CD14-positive monocyte (primary cell): ENCODE measurements at regions not wholly inside any gene's neighbourhood (a gene's known extent, or its start where the extent isn't known, plus 50 kb on each side); places are given as distances from the start of the nearest gene placed in this dataset.
A peak's percentile ranks its signal among the peaks of the same experiment; 100 is the strongest.

ENCODE experiments used
- DNase-seq, 3 donors: peaks; one replicate each; pipeline ENCODE4 v3.0.0-alpha.2; 2011 to 2022
- H2AFZ ChIP-seq: 2 replicates; pipeline ENCODE4 v1.6.0; 2012; ENCODE audit warnings: mild to moderate bottlenecking, low read depth, low read length, inconsistent platforms; ENCODE audit not compliant: insufficient read depth, poor library complexity, severe bottlenecking
- H3K27ac ChIP-seq, 2 donors: 1 replicate in 1 of 2; 2 replicates in 1 of 2; pipeline ENCODE4 v1.5.1; 2012 to 2013; ENCODE audit warnings: low read length in 2 of 2, control low read depth in 1 of 2, inconsistent platforms in 1 of 2, low read depth in 1 of 2, mild to moderate bottlenecking in 1 of 2
- H3K27me3 ChIP-seq, 2 donors: one replicate each; pipeline versions ENCODE4 v1.6.0 to v1.6.1; 2011 to 2013; ENCODE audit warnings: low read length in 2 of 2; ENCODE audit not compliant: control insufficient read depth in 2 of 2, insufficient read depth in 2 of 2
- H3K36me3 ChIP-seq, 2 donors: replicated peaks in 1 of 2; 1 replicate in 1 of 2; 2 replicates in 1 of 2; pipeline versions ENCODE4 v1.5.1 to v1.6.1; 2012 to 2013; ENCODE audit warnings: low read length in 2 of 2, control low read depth in 1 of 2, inconsistent platforms in 1 of 2, mild to moderate bottlenecking in 1 of 2; ENCODE audit not compliant: insufficient read depth in 2 of 2, control insufficient read depth in 1 of 2
- H3K4me1 ChIP-seq, 2 donors: 1 replicate in 1 of 2; 2 replicates in 1 of 2; pipeline versions ENCODE4 v1.5.1 to v1.6.1; 2012 to 2013; ENCODE audit warnings: low read length in 2 of 2, control low read depth in 1 of 2, inconsistent platforms in 1 of 2, mild to moderate bottlenecking in 1 of 2, moderate library complexity in 1 of 2; ENCODE audit not compliant: insufficient read depth in 2 of 2, control insufficient read depth in 1 of 2
- H3K4me2 ChIP-seq: replicated peaks from 2 replicates; pipeline ENCODE3; 2012; ENCODE audit warnings: low read length, moderate library complexity, mild to moderate bottlenecking; ENCODE audit not compliant: poor library complexity, severe bottlenecking; ENCODE audit errors: extremely low read depth
- H3K4me3 ChIP-seq, 3 experiments: fragments of 200-600 bp in 1 of 3; sonication (generic) in 1 of 3; replicated peaks in 1 of 3; 1 replicate in 2 of 3; 2 replicates in 1 of 3; pipeline ENCODE4 v1.5.1; 2011 to 2013; ENCODE audit warnings: low read length in 3 of 3, mild to moderate bottlenecking in 3 of 3, control low read depth in 2 of 3, low read depth in 2 of 3, inconsistent platforms in 1 of 3, moderate library complexity in 1 of 3
- H3K79me2 ChIP-seq: 2 replicates; pipeline ENCODE4 v1.6.0; 2012; ENCODE audit warnings: mild to moderate bottlenecking, control low read depth, inconsistent platforms, low read length, moderate library complexity; ENCODE audit not compliant: insufficient read depth
- H3K9ac ChIP-seq: 2 replicates; pipeline ENCODE4 v1.6.0; 2017; ENCODE audit warnings: low read length, mild to moderate bottlenecking; ENCODE audit not compliant: insufficient read depth, poor library complexity, severe bottlenecking
- H3K9me3 ChIP-seq, 2 donors: replicated peaks in 1 of 2; 1 replicate in 1 of 2; 2 replicates in 1 of 2; pipeline versions ENCODE4 v1.5.1 to v1.6.1; 2012 to 2013; ENCODE audit warnings: low read length in 2 of 2, control low read depth in 1 of 2; ENCODE audit not compliant: control insufficient read depth in 1 of 2, insufficient read depth in 1 of 2
- H4K20me1 ChIP-seq: 2 replicates; pipeline ENCODE4 v1.6.0; 2012; ENCODE audit warnings: mild to moderate bottlenecking, low read length, control low read depth, moderate library complexity; ENCODE audit not compliant: insufficient read depth
- H3K27ac Mint-ChIP-seq, 7 donors: one replicate each; pipeline ENCODE4 v1.8.0; 2020; ENCODE audit warnings: mild to moderate bottlenecking in 7 of 7, mixed read lengths in 7 of 7, moderate library complexity in 6 of 7, inconsistent platforms in 2 of 7
- H3K27me3 Mint-ChIP-seq, 3 donors: one replicate each; pipeline ENCODE4 v1.8.0; 2021 to 2022; ENCODE audit warnings: low read depth in 3 of 3, mild to moderate bottlenecking in 3 of 3, mixed read lengths in 3 of 3, moderate library complexity in 3 of 3, inconsistent platforms in 1 of 3
- H3K36me3 Mint-ChIP-seq, 2 donors: one replicate each; pipeline ENCODE4 v1.8.0; 2020; ENCODE audit warnings: mixed read lengths in 2 of 2, inconsistent platforms in 1 of 2, mild to moderate bottlenecking in 1 of 2
- H3K4me1 Mint-ChIP-seq: one replicate; pipeline ENCODE4 v1.8.0; 2020; ENCODE audit warnings: mild to moderate bottlenecking, mixed read lengths
- H3K4me3 Mint-ChIP-seq, 2 donors: one replicate each; pipeline ENCODE4 v1.8.0; 2020; ENCODE audit warnings: mild to moderate bottlenecking in 2 of 2, mixed read lengths in 2 of 2, moderate library complexity in 1 of 2
- H3K9me3 Mint-ChIP-seq, 7 donors: one replicate each; pipeline ENCODE4 v1.8.0; 2020 to 2022; ENCODE audit warnings: mixed read lengths in 7 of 7, mild to moderate bottlenecking in 6 of 7, moderate library complexity in 6 of 7, inconsistent platforms in 2 of 7
- CTCF ChIP-seq: fragments of 200-600 bp; IDR thresholded peaks from one replicate; pipeline ENCODE4 v1.8.0; 2022; ENCODE audit warnings: antibody characterized with exemption, mild to moderate bottlenecking
- WGBS: methylation state at CpG from one replicate; pipeline ENCODE4 v1.1.5; 2013; ENCODE audit warnings: missing lambda C conversion rate; ENCODE audit not compliant: insufficient coverage; 5-methylcytosine and 5-hydroxymethylcytosine counted together
- intact Hi-C, 2 donors: fragments of 100-400 bp; cut with micrococcal nuclease; formaldehyde crosslinking; loops; one replicate each; pipeline versions ENCODE4 v1.15.0 to v1.15.1; 2023

GRCh38 chr6:81977486-81977885, 225.0 kb upstream of the TENT5A start:
- H3K4me3 ChIP-seq, result no peak overlapping the region
- no peak overlapping the region for H3K9ac ChIP-seq
- no peaks in the 10 kb centered on the region for H3K27me3 Mint-ChIP-seq
- no peaks in the 10 kb centered on the region for H3K36me3 ChIP-seq
- peaks cover 4 to 10% of the 10 kb centered on the region in 2 donors for H3K36me3 Mint-ChIP-seq
- no peak overlapping the region for H3K4me2 ChIP-seq
- H3K4me3 Mint-ChIP-seq, result no peak overlapping the region
- no CpG with 5 or more reads among the region's 2 CpGs for WGBS
- no peak for TF ChIP-seq CTCF
- no peak for DNase-seq
- no peak overlapping the region for H3K27ac Mint-ChIP-seq
- no peaks in the 10 kb centered on the region for H3K4me1 ChIP-seq
- no peaks in the 10 kb centered on the region for H4K20me1 ChIP-seq
- no peaks in the 10 kb centered on the region for H3K27me3 ChIP-seq
- intact Hi-C loops, result no loop called here
- peaks cover 7 to 15% (median 12%) of the 10 kb centered on the region in 7 donors for H3K9me3 Mint-ChIP-seq
- peaks cover 6% of the 10 kb centered on the region for H3K4me1 Mint-ChIP-seq
- H3K9me3 ChIP-seq, result peaks cover 0 to 3% of the 10 kb centered on the region in 2 donors
- no peak overlapping the region for H3K27ac ChIP-seq
- H2AFZ ChIP-seq, result no peak overlapping the region
- H3K79me2 ChIP-seq, result no peaks in the 10 kb centered on the region

- 93% methylated on average over 13 of the region's 16 CpGs for whole genome bisulfite sequencing
- Mint-ChIP-seq H3K27ac (peak overlapping the region in 3 of 7 donors; percentile 19 to 79 (median 71)), H3K4me3 (no peak overlapping the region), H3K27me3 (no peaks in the 10 kb centered on the region), H3K4me1 (peaks cover 15% of the 10 kb centered on the region), H3K9me3 (peaks cover 6 to 24% (median 14%) of the 10 kb centered on the region in 7 donors), H3K36me3 (peaks cover 4 to 10% of the 10 kb centered on the region in 2 donors)
- Histone ChIP-seq H4K20me1 (no peaks in the 10 kb centered on the region), H3K4me2 (no peak overlapping the region), H2AFZ (no peak overlapping the region), H3K9ac (no peak overlapping the region), H3K27ac (peak overlapping the region in 1 of 2 donors; percentile 58), H3K9me3 (peaks cover 0 to 4% of the 10 kb centered on the region in 2 donors), H3K4me1 (peaks cover 14 to 23% of the 10 kb centered on the region in 2 donors), H3K79me2 (no peaks in the 10 kb centered on the region), H3K36me3 (no peaks in the 10 kb centered on the region), H3K27me3 (no peaks in the 10 kb centered on the region), H3K4me3 (no peak overlapping the region)
- TF ChIP-seq CTCF, result no peak
- DNase-seq, result no peak
- intact Hi-C loops, result no loop called here
These were observed 217.3 kb upstream of the TENT5A start for GRCh38 chr6:81969814-81970213.
